GM12873 (cell line): ENCODE measurements at regions not wholly inside any gene's neighbourhood (a gene's known extent, or its start where the extent isn't known, plus 50 kb on each side); places are given as distances from the start of the nearest gene placed in this dataset.

Experiments
- CTCF ChIP-seq: IDR thresholded peaks from 2 replicates; pipeline ENCODE4 v1.5.1; 2012; ENCODE audit warnings: low read depth, mild to moderate bottlenecking, moderate library complexity, low read length, control low read depth; ENCODE audit not compliant: insufficient read depth; ENCODE audit errors: missing control alignments

GRCh38 chr3:193826159-193826795, 233.3 kb downstream of the OPA1 start:
- TF ChIP-seq CTCF = no peak

- no peak for TF ChIP-seq CTCF
Measured at GRCh38 chr3:193827040-193827669, 234.1 kb downstream of the OPA1 start.

GRCh38 chr3:193827871-193828270, 234.9 kb downstream of the OPA1 start:
- TF ChIP-seq CTCF = no peak

GRCh38 chr3:193828477-193828876, 235.5 kb downstream of the OPA1 start:
- no peak for TF ChIP-seq CTCF

GRCh38 chr3:193829781-193830180, 236.8 kb downstream of the OPA1 start:
- no peak for TF ChIP-seq CTCF

- TF ChIP-seq CTCF = no peak
Measured at GRCh38 chr3:193830791-193831191, 237.8 kb downstream of the OPA1 start.

GRCh38 chr3:193831495-193832455, 238.8 kb downstream of the OPA1 start:
- no peak for TF ChIP-seq CTCF
